HG03060 (cell line): ENCODE measurements at regions not wholly inside any gene's neighbourhood (a gene's known extent, or its start where the extent isn't known, plus 50 kb on each side); places are given as distances from the start of the nearest gene placed in this dataset.

Experiments used
- ATAC-seq: cut with Tn5 transposase; IDR thresholded peaks from one replicate; pipeline ENCODE4 v1.9.1; 2021; ENCODE audit warnings: low read depth, moderate number of reproducible peaks; ENCODE audit not compliant: unreplicated experiment

- ATAC-seq: no peak
Measured at GRCh38 chr12:115121053-115121452, 437.1 kb upstream of the TBX3 start.

GRCh38 chr12:115118177-115118724, 434.3 kb upstream of the TBX3 start:
- no peak for ATAC-seq

GRCh38 chr12:115114140-115114539, 430.2 kb upstream of the TBX3 start:
- no peak for ATAC-seq

- no peak for ATAC-seq
Measured at GRCh38 chr12:115109863-115110262, 425.9 kb upstream of the TBX3 start.

- ATAC-seq: no peak
Measured at GRCh38 chr12:115108129-115109100, 424.4 kb upstream of the TBX3 start.

GRCh38 chr12:115103884-115104883, 420.2 kb upstream of the TBX3 start:
- ATAC-seq: no peak

- no peak for ATAC-seq
Measured at GRCh38 chr12:115102450-115102849, 418.5 kb upstream of the TBX3 start.

GRCh38 chr12:115101520-115101919, 417.5 kb upstream of the TBX3 start:
- ATAC-seq: no peak

GRCh38 chr12:115097416-115097815, 413.4 kb upstream of the TBX3 start:
- no peak for ATAC-seq

- ATAC-seq: no peak
Measured at GRCh38 chr12:115096588-115097397, 412.8 kb upstream of the TBX3 start.

- no peak for ATAC-seq
Measured at GRCh38 chr12:115095073-115095748, 411.2 kb upstream of the TBX3 start.

GRCh38 chr12:115094163-115094816, 410.3 kb upstream of the TBX3 start:
- ATAC-seq: no peak

- no peak for ATAC-seq
Measured at GRCh38 chr12:115093261-115093660, 409.3 kb upstream of the TBX3 start.

- ATAC-seq: no peak
Measured at GRCh38 chr12:115090783-115091182, 406.8 kb upstream of the TBX3 start.

- no peak for ATAC-seq
Measured at GRCh38 chr12:115088995-115089841, 405.2 kb upstream of the TBX3 start.

GRCh38 chr12:115088328-115088994, 404.5 kb upstream of the TBX3 start:
- no peak for ATAC-seq

- no peak for ATAC-seq
Measured at GRCh38 chr12:115085594-115085993, 401.6 kb upstream of the TBX3 start.
